Iris pigment epithelial cell (primary cell): ENCODE measurements at regions not wholly inside any gene's neighbourhood (a gene's known extent, or its start where the extent isn't known, plus 50 kb on each side); places are given as distances from the start of the nearest gene placed in this dataset.
"Not testable (repeated sequence)": the region's sequence is repeated elsewhere in the genome, so short reads cannot be mapped to it uniquely, and the experiment has no call there.

Experiments used
- DNase-seq: peaks from one replicate; pipeline ENCODE4 v3.0.0-alpha.2; 2011; ENCODE audit warnings: low read depth

DNA sequence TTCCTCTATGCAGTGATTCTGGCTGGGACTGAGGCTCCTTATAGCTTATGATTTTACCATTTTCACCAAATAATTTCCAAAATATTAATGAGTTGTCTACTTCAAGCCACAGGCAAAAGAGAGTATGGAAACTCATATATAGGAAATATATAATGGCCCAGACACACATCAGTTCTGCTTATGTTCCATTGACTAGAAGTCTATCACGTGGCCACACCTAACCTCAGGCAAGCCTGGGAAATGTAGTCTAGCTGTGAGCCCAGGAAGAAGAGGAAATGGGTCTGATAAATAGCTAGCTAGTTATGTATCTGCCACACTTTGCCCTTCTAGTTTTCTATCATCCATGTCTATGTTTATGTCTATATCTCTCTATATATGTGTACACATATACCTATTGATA is 195.1 kb downstream of the OTOL1 start:
- no peak for DNase-seq

DNA sequence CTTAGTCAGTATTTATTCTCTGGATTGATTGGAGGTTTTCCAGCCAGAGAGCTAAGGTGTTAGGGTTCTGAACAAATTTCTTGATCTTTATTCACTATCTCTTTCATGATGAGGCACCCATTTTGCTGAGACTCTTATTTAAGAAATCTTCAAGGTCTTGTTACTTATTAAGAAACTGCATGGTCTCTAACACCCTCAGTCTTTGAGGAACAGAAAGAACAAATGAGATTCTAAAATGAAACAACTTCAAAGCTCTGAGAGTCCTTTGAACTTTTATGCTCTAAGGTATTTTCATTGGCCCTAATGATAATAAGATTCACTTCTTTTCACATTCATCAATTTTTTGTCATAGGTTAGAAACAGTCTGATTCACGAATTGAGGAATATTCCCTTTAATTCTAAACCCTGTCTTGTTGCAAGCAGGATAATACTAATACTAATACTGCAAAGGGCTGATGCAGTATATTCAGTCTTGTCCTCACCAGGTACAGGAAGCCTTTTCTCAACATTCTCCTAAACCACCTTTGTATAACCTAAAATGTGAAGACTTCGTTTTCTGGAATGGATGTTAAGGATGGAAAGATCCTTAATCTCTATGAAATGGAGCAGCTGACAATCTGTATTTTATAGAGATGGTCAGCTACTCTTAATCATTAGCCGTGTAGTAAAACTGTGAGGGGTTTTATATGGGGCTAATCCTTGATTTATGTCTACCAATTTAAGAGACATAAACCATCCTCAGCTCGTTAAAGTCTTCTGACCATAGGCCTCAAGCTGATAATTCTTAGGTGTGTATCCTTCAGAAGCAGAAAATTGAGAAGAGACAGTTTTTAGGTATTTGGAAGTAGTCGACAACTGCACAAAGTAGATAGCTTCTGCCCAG is 198.3 kb downstream of the OTOL1 start:
- no peak for DNase-seq

DNA sequence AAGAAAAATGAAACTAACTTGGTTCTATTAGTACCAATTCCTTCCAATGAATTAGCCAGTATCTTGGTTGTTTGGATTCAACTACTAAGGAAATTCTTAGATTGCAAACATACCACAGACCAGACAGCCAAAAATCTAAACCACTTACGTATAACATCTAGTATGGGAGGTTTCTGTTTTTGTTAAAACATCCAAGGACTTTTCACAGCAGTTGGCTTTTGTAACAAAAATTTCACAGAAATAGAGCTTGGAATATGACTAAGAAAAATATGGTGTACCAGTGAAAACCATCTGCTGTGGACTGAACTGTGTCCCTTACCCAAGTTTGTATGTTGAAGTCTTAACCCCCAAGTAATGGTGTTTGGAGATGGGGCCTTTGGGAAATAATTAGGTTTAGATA is 199.2 kb downstream of the OTOL1 start:
- no peak for DNase-seq

DNA sequence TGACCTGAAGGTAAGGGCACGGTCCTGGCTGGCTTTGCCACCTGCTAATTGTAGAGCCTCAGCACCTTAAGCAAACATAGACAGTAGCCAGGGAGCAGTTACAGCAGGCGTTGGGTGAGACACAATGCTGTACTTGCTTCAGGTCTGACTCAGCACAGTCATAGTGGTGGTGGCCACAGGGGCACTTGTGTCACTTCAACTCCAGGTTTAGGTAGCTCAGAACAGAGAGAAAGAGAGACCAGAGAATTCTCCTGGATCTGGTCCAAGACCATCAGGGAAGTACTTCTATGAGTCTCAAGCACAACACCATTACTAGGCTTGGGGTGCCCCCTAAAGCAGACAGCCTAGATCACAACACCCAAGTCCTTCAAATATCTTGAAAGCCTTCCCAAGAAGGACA is 204.4 kb downstream of the OTOL1 start:
- no peak for DNase-seq

DNA sequence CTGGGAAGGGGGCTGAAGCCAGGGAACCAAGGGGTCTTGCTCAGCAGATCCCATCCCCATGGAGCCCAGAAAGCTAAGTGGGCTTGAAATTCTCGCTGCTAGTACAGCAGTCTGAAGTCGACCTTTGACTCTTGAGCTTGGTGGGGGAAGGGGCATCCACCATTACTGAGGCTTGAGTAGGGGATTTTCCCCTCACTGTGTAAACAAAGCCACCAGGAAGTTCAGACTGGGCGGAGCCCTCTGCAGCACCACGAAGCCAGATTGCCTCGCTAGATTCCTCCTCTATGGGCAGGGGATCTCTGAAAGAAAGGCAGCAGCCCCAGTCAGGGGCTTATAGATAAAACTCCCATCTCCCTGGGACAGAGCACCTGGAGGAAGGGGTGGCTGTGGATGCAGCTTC is 210.6 kb downstream of the OTOL1 start:
- DNase-seq, result not testable (repeated sequence)

DNA sequence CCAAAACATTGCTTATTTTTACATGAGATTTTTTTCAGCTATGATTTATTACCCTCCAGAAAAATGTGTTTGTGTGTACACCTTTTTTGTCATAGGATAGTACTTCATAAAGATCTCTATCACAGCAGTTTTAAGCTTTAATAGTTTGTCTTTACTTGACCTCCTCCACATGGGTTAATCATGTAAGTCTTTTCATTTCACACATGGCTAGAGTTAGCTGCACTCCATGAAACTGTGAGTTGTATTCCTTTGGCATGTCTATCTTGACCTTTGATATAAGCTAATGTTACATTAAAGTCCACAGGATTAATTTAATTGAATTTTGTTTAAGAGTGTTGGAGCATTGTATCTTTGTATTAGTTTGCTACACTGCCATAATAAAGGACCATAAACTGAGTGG is 217.1 kb downstream of the OTOL1 start:
- DNase-seq, result no peak

DNA sequence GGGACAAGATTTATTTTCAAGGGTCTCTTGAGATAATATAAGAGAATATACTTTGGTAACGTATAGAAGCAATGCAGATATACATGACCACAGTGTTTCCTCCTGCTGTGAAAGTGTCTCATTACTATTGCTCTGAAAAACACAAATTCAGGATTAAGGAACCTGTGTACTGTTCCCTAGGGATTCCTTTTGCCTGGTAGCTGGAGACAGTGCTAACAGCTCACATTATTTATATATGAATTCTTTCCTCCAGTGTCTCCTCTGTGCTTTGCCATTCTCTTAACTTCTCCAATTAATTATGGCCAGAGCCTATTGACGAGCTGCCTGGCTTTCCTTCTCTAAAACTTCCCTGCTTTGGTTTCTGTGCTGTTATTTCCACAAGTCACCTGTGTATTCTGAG is 235.4 kb downstream of the OTOL1 start:
- DNase-seq, result no peak

DNA sequence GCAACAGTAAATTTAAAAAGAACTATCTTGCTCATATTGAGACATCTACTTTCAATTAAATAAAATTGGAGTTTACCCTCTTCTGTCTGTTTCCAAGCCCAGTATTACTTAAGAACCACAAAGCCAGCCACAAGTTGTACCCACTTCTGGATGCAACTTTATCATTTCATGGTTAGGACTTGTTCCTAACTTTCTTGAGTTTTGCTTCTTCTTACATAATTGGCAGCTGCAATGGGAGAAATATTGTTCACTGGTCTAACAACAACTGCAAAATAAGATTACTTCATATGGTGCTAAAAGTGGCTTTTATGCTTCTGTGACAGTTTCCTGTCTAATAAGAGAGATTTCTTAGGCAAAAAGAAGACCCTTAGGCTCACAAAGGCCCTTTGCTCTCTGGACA is 240.6 kb downstream of the OTOL1 start:
- no peak for DNase-seq

DNA sequence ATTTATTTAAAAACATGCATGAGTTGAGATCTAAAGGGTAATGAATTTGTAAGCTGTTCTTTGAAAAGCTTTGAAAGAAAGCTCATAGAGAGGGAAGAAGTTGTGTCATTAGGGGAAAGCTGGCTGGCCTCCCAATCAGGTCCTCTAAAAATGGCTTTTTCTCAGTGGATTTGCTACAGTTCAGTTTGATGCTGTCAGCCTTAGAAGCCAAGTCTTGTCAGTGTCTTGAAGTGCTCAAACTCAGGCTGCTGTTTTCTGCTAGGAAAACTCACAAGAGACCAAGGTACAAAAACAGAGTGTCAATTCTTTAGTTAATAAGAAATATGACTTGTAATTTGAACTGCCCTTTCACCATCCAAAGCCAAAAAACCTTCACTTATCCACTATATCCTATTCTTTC is 243.8 kb downstream of the OTOL1 start:
- no peak for DNase-seq

DNA sequence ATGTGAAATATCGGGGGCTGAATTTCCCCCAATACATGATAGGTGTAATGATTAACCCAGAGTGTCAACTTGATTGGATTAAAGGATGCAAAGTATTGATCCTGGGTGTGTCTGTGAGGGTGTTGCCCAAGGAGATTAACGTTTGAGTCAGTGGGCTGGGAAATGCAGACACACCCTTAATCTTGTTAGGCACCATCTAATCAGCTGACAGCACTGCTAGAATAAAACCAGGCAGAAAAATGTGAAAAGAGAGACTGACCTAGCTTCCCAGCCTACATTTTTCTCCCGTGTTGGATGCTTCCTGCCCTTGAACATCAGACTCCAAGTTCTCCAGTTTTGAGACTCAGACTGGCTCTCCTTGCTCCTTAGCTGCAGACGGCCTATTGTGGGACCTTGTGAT is 247.8 kb downstream of the OTOL1 start:
- DNase-seq, result no peak

DNA sequence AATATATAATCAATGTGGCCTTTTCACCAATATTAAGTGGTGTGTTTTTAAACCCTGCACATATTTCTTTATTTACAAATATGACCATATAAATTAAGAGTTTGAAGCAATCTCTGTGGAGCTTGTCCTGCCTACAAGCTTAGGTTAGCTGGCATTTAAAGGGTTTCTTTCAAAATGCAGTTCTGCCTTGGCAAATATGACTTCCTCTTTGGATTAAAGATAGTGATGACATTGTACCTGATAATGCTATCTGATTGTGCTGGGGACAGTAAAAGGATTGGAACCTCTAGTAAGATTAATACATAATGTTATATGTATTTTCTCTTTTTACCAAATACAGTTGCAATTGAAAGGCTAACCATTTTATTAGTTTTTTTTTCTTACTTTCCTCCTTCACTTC is 249.1 kb downstream of the OTOL1 start:
- no peak for DNase-seq

DNA sequence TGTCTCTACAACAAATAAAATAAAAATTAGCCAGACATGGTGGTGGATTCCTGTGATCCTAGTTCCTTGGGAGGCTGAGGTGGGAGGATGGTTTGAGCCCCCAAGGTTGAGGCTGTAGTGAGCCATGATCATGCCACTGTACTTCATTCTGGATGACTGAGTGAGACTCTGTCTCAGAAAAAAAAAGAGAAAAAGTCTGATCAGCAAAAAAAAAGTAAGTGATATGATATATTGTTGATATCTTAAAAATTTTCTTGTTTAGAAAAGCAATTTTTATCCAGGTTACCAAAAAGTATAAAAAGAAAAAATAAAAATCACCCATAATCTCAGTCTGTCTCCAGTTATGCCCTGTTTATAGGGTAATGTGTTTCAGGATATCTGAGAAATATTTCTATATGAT is 251.4 kb downstream of the OTOL1 start:
- no peak for DNase-seq

DNA sequence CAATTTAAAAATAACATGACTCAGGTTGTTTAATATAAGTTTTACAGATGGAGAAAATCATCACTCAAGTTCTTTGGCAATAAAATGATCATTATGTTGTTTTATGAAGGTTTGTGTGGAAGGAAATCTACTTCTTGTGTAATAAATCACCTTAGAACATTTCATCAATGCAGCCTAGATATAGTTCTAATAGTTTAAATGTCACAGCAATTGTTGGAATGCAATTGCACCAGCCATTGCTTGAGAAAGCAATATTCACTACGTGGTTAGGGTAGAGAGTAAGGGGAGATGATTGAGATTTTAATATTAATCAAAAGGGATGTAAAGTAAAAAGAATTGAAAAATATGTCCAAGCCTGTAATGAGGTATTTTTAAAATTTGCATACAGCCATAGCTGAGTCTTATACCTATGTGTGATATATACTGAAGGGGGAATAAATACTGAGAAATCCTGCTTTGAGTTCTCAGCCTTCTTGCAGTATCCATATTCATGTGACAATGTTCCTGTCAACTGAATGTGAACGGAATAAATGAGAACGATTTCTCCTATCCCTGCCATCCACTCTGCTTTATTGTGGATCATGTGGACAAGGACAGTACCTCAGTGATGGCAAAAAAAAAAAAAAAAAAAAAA is 257.9 kb downstream of the OTOL1 start:
- no peak for DNase-seq

DNA sequence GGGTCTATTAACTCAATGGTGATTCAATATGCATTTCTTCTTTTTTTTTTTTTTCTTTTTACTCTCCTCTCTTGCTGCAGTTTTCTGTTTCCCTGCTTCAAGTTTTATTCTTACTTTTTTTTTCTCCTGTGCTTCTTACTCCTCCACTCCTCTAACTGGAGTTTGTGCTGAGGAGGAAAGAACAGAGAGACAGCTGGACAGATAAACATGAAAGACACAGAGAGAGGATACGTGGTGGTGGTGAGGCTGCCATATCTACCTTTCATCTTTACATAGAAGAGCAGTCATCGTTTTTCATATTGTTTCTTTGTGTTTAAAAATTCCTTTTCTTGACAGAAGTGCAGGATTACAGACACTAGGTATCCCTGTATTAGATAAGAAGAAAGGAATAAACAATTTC is 262.8 kb downstream of the OTOL1 start:
- no peak for DNase-seq

DNA sequence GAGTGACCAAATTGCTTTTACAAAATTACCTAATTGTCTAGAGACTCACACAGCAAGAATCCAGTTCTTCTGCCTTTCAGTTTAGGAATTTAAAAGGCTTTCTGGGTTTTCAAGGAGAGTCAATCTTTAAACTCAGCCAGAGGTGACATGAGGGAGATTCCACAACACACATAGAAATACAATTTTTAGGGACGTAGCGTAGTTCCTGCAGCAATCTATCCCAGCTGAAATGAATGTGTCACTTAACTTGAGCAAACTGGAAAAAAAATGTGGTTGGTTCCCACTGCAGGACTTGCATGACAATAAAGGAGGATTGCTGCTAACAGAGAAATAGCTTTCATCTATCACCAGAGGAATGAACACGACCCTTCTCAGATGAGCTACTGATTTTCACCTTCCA is 269.7 kb downstream of the OTOL1 start:
- DNase-seq, result no peak

DNA sequence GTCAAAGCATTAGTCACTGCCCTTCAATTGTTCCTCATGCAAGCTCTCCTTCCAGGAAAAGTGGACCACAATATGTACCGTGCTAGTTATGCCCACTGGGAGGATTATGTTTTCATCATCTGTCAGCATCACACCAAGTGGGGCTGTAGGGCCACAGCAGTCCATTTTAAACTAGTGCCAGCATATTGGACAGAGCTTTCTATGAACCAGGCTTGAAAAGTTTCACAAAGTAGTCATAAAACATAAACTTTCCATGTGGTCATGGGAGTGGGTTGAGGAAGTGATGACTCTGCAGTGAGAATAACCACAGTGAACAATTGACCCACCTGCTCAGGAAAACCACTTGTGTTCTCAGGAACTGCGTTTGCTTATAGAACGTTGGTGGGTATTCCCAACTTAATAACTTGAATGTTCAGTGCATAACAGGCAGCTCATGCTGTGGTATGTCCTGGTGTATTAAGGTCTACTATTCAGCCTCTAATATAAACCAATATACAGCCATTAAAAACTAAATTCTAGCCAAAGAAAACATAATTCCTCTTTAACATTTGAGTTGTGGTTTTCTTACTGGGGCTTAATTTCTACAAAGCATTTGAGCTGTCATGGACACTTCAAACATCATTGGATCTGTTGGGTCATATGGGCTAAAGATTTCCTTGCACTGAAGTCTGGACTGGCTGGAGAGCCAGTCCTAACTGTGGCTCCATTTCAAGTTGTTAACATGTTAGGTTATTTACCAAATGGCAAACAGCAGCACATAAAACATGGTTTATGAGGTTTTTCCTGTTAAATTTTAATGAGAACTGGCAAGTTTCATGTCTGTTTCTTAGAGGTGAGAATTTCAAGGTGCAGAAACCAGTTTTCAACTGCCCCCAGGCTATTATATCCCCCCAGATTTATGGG is 274.1 kb downstream of the OTOL1 start:
- DNase-seq, result peak; percentile 32

DNA sequence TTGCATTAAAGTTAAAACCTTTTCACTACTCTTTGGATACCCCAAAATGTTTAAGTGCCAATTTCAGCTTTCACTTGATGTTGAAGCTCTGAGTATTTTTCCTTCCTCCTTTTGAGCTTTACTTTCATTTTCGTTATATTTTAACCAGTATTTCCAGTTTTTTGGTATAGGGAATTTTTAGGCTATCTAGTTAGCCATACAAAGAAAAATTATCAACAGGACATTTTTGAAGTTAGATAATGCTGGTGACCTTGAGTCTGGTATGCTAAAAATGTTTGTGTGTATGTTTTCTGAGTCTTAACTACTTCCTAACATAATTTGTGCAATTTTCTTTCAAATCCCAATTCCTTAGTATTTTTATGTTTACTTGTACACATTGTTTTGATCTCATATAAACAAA is 284.8 kb downstream of the OTOL1 start:
- DNase-seq, result no peak

DNA sequence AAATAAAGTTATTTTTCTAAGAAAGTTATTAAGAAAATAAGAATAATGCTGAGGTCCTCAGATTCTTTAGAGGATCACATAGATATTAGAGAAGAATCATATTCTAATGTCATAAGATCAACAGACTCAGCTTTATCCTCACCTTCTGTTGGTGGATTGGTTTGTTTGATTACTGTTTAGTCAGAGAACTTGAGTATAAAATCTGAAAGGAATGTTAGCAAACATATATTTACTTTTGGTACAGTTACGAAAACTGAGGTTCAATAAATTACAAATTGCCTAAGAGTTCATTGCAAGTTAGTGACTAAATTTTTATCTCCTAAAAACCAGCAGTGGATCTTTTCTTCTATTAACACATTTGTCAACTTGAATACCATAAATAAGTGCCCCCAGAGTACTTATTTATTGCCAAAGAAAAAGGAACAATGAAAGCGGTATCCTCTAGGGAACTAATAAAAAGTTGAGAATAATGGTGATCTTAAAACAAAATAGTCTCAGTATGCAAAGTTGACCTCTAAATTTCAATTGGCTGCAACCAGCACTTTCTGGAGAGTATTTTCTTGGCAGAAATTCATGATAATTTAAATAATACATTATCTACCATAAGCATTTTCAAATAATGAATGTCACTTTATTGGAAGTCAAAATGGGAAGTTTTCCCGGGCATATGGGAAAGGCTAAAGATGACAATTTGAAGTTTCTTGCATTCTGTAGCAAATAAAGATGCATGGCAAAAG is 296.8 kb downstream of the OTOL1 start:
- no peak for DNase-seq

DNA sequence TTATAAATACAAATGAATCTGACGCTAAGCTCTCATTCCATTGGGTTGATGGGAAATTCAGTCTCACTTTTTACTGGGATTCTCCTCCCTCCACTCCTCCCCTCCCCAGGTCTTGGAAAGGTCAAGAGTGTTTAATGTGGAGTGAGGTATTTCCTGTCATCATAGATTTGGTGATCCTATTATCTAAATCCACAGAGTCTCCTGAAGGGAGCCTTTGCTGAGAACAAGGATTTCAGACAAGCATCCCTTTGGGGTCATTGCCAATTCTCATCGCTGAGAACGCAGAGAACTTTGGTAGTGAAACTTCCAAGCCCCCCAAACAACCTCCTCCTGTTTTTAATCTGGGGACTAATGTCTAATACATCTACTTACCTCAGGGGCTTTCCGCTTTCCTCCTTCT is 297.9 kb downstream of the OTOL1 start:
- DNase-seq, result no peak

DNA sequence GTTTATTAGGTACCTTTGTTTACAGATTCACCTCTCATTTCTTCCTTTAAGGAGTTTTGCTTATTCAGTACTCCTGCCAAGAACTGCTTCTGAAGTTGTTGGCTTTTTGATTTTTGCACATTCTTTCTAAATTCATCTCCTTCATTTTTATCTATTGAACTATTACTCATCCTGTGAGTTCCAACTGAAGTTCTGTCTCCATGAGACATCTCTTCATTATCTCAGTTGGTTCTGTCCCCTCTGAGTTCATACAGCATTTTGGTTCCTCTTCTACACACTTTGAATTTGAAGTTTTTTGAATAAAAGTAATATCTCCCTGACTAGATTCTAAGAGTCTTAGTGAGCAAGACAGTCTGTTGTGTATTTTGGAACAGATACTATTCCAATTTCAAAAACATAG is 299.7 kb downstream of the OTOL1 start:
- DNase-seq, result no peak

DNA sequence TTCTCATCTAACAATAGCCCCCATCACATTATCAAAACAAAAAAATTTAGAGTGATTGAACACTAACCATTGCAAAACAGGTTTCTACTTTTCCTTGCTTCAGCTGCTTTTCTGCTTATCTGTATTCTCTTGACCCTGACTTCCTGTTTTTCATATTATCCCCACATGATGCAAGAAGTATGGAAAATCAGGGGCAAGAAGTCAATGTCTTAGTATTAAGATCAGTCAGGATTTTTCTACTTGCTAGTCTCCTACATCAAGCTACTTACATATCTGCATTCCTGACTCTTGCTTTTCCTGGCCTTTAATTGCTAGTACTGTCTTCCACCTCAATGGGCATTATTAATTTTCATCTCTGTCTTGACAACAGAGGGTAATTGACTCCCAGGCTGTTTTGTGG is 300.2 kb downstream of the OTOL1 start:
- no peak for DNase-seq

DNA sequence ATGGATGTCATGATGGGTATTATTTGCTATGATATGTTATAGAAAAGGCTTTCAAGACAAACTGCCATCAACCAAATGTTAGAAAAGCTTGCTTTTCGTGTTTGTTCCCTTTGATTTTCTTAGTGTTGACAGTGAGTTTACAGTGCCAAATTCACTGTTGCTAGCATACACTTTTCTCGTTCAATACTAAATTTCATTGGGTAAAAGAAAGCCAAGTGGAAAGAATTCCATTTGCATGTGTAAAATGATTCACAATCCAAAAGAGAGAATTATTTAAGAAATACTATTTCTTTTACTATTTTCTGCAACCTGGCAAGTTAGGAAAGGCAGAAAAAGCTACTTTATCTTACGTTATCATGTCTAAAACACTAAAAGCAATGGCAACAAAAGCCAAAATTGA is 301.4 kb downstream of the OTOL1 start:
- DNase-seq, result no peak
